NOMO-1 (cell line): ENCODE measurements at regions not wholly inside any gene's neighbourhood (a gene's known extent, or its start where the extent isn't known, plus 50 kb on each side); places are given as distances from the start of the nearest gene placed in this dataset.
"Not testable (repeated sequence)": the region's sequence is repeated elsewhere in the genome, so short reads cannot be mapped to it uniquely, and the experiment has no call there.

ENCODE experiments used
- DNase-seq, 2 experiments: peaks; one replicate each; lab custom pipeline; 2025; ENCODE audit not compliant: unreplicated experiment in 2 of 2; lab: John Stamatoyannopoulos, UW

DNA sequence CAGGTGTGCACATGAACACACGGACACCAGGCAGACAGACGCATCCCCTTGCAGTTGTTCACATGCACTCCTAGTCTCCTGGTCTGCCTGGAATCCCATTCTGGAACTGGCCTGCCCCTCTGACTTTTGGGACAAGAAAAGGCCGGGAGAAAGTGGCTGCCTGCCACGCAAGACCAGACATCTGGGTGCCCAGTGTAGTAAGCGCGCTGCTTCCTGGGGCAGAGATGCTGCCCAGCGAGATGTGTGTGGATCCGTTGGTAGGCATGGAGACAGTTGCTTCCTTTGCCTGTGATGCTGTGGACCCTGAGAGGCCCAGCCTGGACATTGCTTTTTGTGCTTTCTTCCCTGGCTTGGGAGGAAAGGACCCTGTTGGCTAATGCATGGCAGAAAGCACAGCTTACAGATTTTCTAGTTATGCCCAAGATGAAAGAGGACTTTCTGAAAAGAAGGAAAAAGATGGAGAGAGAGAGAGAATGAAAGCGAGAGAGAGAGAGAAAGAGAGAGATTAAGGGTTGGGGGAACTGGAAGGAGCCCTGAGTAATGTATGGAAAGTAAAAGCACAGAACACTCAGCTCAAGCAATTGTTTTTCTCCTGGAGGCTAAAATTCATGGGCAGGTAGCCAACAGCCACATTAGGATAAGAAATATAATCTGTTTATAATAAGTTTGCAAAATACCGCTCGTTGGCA, 235.3 kb downstream of the BCL2L11 start:
- not testable (repeated sequence) for DNase-seq

DNA sequence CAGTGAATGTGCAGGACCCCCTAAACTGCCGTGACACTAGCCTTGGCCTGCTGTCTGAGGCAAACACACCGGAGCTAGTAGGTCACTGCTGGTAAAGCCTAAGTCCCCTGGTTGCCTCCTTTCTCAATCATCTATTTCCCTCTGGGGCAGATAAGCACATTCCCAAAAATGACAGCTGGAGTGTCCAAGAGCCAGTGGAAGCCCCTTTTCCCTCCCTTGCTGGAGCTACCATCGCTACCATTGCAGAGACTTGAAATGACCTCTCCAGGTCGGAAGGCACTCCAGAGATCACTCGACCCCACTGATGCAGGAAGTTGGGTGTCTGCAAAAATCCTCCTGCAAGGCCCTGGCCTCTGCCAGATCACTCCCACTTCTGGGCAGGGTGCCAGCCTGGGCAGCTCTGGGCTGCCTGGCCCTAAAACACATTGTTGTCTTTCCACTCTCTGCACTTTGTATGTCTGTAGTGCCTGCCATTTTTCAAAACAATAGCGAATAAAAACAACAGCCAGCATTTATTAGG, 235.9 kb downstream of the BCL2L11 start:
- DNase-seq, result not testable (repeated sequence)

DNA sequence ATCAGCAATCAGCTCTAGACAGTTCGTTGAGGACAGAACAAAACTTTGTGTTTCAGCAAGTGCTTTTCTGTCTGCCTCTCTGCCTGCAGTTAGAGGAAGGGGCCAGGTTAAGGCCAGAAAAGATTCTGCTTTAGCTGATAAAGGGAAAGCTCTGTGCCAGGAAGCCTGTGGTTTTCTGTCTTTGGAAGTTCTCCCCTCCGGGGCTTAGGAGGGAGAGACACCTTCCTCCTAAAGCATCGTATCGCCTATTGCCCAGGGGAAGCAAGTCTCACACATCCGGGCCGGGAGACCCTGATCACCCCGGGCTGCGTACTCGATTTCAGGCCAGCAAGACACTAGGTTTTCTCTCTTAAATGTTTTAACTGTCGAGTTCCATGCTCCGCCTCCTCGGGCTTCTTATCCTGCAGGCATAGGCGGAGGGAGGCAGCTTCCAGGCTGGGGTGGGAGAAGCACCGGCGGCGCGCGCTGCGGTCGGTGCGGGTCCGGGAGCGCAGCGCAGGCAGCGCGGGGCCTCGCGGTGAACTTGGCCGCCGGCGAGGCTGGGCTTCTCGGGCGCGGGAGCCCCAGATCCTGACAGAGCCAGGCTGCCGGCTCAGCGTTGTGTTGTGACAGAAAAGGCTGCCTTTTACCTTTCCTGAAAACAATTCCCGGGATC, 245.4 kb downstream of the BCL2L11 start:
- DNase-seq, result not testable (repeated sequence)

DNA sequence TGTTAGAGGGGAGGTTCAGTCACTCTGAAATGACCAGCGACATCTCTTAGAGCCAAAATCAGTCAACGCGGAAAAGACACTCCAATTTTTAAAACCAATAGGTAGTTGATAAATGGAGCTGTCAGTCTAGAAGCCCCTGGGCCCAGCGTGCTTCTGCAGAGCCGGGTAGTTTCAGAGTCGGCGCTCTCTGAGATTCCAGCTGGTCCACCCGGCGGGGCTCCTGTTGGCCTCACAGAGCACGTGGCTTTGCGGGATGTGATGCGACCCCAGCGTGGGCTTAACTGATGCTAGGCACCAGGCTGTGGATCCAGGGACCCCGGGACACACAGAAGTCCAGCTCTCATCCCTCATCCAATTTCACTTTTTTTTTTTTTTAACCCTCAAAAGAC, 245.9 kb downstream of the BCL2L11 start:
- DNase-seq, result not testable (repeated sequence)

DNA sequence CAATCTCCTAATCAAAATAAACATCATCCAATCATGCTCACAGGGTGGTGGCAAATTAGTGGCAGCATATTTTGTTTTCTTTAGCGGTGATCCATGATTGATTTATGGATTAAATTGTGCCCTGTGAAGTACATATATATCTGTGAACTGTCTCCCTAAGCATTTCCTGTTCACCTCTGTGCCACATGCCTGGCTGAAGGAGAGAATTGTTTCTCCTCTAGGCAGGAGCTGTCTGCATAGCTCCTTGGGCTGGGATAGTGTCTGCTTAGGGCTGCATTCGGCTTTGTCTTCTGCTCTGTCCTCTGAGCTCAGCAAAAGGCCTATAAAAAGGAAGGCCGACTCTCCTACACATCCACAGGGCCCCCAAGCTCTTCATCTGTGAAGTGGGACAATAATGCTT, 246.4 kb downstream of the BCL2L11 start:
- not testable (repeated sequence) for DNase-seq

DNA sequence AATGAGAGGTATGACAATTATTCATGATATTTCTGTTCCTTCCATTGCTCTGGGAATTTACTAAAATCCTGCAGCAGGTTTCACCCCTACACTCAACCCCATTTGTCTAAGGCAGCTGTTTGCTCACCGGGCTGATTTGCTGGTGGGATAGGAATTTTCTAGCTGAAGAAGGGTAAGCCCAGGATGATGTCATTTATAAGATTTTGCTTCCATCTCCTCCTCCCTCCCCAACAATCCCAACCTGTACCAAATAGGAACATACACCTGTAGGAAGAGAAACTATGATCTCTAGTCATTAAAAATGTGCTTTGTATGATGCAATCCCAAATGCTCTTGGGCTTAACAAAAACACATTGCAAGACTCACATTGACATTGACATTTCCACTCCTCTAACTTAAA, 247.2 kb downstream of the BCL2L11 start:
- not testable (repeated sequence) for DNase-seq

DNA sequence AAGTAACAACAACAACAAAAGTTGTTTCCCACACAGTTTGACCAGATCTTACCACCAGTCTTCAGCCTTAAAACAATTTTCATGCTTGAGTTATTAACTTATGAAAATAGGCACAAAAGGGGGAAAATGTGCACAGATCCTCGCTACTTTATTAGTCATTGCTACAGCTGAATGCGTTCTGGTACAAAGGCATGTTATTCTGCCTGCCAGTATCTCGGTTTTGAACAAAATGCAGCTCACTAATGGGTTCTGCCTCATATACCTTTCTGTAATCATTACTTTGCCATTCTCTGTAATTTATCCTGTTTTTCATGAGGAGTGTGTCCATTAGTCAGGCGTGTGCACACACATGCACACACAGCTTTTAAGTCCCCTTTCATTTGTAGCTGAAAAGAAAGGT, 247.6 kb downstream of the BCL2L11 start:
- not testable (repeated sequence) for DNase-seq

DNA sequence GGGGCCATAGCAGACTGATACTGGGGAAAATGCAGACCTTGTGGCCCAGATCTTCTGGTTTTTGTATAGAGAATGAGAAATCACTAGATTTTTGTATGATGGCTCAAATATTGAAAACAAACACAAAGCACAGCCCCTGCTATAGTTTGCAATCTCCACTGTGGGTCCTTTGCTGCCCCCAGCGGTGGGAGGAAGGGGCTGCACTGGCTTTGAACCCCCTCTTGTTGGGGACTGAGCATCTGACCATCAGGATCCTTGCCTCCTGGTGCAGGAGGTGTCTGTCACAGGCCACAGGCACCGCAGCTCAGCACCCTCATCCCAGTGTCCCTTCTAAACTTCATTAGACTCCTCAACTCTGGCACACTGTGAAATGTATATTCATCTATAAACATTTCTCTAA, 252.3 kb downstream of the BCL2L11 start:
- not testable (repeated sequence) for DNase-seq

DNA sequence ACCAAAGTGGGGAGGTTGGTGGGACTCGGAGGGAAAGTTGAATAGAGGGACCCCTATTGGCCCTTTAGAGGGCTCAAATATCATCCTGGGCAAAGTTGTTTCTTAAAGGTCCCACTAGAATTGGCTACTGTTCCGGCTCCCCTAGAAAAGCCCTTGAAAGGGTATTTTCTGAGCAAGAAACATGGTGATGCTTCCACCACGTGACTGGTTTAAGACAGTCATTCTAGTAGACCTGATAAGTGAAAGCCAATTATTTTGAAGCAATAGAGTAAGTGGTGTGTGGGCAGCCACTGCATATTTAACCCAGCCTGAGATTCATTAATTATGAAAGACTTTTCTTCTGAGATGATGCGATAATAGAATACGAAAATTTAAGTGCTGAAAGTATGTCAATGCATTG, 253.3 kb downstream of the BCL2L11 start:
- DNase-seq, result not testable (repeated sequence)

DNA sequence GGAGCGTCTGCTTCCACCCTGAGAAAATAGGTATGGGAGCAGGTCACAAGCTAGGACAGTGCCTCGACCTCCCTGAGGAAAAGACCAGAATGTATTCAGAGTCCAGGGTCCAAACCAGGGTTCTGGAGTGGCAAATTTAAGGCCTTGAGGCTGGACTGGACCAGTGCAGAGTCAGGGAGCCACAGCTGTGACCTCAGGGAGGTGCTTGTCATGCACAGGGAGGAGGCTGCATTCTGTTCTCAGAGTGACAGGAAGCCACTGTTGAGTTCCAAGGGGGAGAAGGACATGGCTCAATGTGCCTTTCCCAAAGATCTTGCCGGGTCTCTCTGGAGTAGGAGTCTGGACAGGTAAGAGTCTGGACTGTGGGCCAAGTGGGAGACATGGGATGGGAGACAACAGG, 254.0 kb downstream of the BCL2L11 start:
- not testable (repeated sequence) for DNase-seq

DNA sequence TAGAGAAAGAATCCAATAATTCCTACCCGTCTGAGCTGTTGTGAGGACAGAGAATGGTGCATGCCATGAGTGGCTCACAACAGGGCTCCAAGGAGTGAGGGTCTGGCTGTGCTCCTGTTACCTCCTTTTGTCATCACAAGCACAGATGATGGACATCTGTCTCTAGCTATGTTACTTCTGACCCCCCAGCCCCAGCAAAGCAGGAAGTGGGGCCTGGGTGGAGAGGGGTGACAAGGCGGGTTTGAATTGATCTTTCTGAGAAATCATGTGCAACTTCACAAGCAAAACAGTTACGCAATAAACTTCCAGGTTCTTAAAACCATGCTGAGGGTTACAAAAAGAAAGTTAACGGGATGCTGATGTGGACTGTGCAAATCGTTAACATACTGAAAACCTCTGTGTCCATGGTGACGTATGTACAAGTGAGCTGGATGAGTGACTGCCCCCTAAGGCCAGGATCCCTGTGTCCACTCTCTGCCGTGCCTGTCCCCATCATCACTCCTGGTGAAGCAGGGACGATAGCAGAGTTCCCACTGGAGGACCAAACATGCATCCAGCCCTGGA, 254.7 kb downstream of the BCL2L11 start:
- DNase-seq, result not testable (repeated sequence)

DNA sequence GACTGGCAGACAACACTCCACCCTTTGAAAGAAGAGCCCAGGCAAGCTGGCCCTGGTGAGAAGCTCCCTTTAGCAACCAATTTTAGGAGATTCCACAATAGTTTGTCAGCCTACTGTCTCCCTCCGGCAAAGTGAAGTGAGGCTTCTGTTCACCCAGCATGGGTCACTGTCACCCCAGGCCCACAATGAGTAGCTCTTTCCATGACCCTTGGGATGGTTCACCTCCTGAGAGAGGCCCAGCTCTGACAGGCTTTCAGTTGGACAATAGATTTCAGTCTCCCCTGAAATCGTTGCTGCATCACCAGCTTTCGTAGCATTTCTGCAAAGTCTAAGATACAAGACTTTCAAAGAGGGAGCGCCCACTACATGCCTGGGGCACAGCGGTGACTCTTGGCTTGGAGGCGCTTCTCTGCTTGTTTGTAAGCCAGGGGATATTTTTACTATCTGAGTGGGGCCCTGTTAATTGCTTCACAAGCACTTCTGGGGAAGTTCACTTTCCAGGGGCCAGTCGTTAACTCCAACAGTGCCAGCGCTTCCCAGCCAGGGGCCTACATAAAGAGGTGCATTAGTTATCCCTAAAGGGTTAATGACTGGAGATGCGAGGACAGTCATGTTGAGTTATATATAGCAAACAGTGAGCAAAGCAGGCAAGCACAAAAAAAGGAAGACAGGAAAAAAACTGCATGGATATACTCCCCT, 255.7 kb downstream of the BCL2L11 start:
- not testable (repeated sequence) for DNase-seq

DNA sequence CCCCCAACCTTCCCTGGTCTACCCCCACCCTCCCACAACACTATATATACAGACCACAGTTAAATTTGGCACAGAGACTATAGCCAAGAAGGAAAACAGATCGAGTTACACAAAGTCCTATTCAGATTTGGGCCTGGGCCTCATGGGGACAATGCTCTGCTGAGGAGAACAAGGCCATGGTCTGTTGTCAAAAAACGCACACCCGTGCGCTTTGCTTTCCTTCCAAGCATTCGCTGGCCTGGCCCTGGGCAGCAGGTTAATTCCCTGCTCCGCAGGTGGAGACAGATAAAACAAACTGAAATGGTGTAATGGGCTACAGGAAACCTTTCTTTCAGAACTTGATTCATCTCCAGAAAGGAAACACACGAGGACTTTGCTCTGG, 256.2 kb downstream of the BCL2L11 start:
- DNase-seq, result not testable (repeated sequence)

DNA sequence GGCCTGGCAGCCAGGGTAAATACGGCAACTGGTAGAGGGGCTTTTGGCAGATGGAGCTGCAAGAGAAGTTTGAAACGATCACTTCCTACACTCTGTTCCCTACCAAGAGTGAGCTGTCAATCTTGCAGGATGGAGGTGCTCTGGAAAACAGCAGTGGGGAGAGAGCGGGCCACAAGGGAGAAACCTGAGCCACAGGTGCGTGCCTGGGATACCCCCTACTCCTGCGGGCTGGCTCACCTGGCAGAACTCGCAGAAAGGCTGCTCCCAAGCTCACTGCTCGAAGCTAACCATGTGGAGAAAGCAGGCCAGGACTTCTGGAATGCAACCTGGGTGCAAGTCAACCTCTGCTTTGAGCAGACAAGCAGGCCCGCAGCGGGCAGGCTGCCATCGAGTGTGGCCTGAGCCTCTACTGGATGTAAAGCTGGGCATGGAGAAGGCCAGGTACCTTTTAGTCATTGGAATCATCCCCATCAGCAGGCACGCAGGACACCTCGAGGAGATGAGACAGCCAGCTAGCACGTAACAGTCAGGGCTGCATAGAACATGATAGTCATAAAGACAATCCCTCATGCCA, 256.8 kb downstream of the BCL2L11 start:
- DNase-seq, result not testable (repeated sequence)

DNA sequence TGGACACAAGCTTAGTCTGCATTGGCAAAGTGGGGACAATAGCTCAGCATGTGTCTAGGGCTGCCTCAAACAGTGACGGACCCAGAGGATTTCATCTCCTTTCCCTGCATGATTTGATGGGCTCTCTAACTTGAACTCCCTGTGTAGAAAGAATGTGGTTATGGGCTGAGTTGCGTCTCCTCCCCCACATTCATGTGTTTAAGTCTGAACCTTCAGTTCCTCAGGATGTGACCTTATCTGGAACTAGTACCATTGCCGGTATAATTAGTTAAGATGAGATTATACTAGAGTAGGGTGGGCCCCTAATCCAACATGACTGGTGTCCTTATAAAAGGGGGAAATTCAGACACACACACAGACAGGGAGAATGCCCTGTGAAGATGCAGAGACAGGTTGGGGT, 257.6 kb downstream of the BCL2L11 start:
- DNase-seq, result not testable (repeated sequence)

DNA sequence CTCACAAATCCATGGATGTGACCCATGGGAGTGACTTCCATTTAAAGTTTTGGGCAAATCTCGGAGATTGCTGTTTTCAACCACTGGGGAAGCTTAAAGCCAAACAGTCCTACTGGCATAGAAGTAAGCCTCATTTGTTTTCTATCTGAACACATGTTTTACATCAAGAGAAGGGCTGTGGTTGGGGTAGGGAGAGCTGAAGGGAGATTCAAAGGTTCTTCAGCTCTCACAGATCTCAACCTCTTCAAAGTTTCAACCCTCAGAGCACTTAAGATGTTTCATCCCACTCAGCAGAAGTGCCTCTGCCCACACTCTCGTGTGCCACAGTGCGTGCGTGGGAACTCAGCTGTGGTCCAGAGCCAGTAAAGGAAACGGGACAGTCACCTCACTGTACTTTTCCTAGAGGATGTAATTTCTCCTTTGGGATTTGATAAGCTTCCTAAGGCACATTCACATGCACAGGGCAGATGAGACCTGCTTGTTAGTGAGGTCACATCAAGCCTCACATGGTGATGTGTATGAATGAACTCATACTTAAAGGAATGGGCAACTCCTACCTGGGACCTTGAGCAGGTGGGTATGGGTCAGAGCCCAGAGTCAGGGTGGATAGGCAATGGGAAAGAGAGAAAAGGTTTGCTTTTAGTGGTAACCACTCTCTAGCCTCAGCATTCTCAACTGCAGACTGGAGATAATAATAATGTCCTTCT, 260.2 kb downstream of the BCL2L11 start:
- DNase-seq, result not testable (repeated sequence)

DNA sequence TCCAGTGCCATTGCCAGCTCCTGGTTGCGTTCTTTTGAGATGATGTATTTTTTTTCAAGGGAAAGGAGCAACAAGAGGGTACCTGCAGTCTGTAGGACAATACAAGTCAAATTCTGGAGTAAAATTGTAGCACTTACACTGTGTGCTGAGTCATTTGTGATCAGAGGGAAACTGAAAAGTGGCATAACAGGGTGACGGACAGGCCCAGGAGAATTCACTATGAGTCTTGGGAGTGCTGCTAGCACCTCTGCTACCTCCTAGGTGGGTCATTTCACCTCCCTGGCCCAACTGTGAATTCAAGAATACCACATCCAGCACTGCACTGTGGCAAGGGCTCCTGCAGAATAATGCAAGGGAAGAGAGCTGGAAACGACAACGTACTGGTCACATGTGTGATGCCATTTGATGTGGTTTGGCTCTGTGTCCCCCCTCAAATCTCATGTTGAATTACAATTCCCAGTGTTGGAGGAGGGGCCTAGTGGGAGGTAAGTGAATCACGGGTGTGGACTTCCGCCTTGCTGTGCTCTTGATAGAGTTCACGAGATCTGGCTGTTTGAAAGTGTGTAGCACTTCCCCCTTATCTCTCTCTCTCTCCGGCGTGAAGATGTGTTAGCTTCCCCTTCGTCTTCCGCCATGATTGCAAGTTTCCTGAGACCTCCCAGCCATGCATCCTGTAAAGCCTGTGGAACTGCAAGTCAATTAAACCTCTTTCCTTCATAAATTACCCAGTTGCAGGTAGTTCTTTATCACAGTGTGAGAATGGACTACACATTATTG, 261.0 kb downstream of the BCL2L11 start:
- DNase-seq, result not testable (repeated sequence)

DNA sequence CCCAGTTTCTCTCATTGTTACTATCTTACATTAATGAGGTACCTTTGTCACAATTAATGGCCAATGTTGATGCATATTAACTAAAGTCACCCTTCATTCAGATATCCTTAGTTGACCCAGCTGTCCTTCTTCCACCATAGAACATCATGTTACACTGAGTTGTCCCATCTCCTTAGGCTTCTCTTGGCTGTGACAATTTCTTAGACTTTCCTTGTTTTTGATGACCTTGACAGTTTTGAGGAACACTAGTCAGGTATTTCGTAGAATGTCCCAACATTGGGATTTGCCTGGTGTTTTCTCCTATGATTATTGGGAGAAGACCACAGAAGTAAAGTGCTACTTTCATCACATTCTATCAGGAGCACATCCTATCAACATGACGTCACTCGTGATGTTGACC, 261.8 kb downstream of the BCL2L11 start:
- DNase-seq, result not testable (repeated sequence)

DNA sequence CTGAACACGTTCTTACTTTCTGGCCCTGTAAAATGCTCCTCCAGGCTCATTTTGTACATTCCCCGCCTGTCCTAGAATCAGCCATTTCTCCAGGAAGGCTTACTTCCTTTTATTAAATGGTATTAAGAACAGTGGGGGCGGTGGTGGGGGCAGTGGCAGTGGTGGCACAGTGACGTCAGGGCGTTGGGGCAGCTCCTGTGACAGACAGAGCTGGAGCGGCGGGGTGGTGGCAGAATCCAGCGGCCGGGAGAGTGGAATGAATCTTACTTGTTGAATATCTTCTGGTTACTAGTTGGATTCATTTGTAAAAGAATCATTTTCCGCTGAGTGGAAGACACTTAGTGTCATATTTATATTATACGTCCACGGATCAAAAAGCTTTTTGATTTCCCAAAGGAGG, 262.6 kb downstream of the BCL2L11 start:
- DNase-seq, result not testable (repeated sequence)
